DMS153 (cell line): ENCODE measurements at regions not wholly inside any gene's neighbourhood (a gene's known extent, or its start where the extent isn't known, plus 50 kb on each side); places are given as distances from the start of the nearest gene placed in this dataset.
A peak's percentile ranks its signal among the peaks of the same experiment; 100 is the strongest.
"Not testable (repeated sequence)": the region's sequence is repeated elsewhere in the genome, so short reads cannot be mapped to it uniquely, and the experiment has no call there.

Experiments
- DNase-seq: peaks from one replicate; lab custom pipeline; 2025; lab: John Stamatoyannopoulos, UW

- DNase-seq, result no peak
Observed at GRCh38 chr13:60690604-60691003, 293.6 kb downstream of the TDRD3 start.

GRCh38 chr13:60689571-60689970, 292.6 kb downstream of the TDRD3 start:
- no peak for DNase-seq

DNA sequence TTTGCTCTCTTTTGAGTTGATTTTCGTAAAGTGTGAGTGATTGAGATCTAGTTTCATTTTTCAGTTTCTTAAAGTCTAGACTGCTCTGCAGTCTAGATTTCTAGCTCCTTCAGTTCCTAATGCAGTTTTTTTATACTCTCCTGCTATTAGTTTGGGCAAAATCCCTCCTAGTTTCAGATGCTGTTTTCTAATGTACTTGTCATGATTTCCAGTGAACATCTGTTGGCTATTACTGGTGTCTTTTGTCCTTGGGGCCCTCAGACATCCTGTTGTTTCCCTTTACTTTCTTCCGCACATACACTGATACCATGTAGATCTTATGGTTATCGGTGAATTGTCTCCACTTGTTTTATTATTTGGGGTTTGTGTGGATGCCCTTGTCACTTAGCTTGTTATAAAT, 292.1 kb downstream of the TDRD3 start:
- no peak for DNase-seq

GRCh38 chr13:60679928-60680694, 283.1 kb downstream of the TDRD3 start:
- no peak for DNase-seq

DNA sequence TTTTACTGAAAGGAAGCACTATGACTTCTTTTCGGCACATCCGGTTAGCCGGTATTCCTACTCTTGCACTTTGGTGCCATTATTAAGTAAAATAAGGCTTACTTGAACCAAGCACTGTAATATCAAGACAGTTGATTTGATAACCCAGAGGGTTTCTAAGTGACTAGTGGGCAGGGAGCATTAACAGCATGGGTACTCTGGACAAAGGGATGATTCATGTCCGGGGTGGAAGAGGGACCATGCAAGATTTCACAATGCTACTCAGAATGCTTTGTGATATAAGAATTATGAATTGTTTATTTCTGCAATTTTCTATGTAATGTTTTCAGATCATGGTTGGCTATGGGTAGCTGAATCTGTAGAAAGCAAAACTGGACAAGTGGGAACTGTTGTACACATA, 282.1 kb downstream of the TDRD3 start:
- DNase-seq, result no peak

- no peak for DNase-seq
Observed at GRCh38 chr13:60671386-60671785, 274.4 kb downstream of the TDRD3 start.

DNA sequence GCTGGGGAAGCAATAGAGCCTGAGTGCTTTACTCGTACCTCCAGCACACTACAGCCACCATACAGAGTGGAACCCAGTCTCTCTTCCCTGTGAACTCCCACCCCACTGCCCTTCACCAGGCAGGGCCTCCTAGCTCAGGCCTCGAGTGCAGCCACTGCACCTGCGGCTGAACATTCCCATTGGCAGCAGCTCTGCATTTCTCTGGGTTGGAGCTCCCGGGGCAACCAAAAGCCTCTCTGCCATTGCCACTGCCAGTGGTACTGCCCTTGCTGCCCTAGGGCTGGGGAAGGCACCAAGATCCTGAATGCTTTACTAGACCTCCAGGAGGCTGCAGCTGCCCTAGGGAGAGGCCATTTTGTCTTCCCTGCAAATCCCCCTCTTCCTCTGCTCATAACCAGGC, 266.8 kb downstream of the TDRD3 start:
- DNase-seq, result no peak

DNA sequence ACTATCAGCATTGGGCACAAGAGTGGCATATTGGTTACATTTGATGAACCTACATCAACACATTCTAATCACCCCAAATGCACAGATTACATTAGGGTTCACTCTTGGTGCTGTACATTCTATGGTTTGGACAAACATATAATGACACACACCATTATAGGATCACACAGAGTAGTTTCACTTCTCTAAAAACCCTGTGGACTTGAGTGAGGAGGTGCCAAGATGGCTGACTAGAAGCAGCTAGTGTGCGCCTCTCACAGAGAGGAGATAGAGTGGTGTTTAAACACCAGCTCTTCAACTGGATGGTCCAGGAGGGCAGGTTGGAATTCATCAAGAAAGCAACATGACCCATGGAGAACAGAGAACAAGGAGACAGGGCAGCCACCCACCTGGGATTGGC, 265.6 kb downstream of the TDRD3 start:
- no peak for DNase-seq

DNA sequence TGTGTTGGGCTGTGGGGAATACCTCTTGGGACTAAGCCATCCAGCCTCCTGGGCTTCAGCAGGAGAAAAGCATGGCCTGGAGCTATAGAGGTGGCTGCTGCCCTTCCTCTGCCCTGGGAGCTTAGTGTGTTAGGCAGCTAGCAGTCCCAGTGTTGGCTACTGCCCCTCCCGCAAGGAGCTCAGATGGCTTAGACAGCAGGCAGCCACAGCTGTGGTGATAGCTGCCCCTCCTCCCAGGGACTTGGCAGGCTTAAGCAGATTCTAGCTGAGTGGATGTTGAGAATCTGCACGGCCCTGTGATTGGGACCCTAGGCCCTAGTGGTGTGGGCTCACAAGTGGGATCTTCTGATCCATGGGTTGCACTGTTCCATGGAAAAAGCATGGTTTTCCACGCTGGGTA, 264.5 kb downstream of the TDRD3 start:
- no peak for DNase-seq

DNA sequence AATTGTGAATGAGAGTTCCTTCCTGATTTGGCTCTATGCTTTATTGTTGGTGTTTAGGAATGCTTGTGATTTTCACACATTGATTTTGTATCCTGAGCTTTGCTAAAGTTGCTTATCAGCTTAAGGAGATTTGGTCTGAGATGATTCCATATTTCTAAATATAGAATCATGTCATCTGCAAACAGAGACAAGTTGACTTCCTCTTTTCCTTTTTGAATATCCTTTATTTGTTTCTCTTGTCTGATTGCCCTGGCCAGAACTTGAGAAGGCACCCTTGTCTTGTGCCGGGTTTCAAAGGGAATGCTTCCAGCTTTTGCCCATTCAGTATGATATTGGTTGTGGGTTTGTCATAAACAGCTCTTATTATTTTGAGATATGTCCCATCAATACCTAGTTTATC, 260.6 kb downstream of the TDRD3 start:
- not testable (repeated sequence) for DNase-seq

- DNase-seq, result peak; percentile 5
Observed at GRCh38 chr13:60655256-60655655, 258.2 kb downstream of the TDRD3 start.

DNA sequence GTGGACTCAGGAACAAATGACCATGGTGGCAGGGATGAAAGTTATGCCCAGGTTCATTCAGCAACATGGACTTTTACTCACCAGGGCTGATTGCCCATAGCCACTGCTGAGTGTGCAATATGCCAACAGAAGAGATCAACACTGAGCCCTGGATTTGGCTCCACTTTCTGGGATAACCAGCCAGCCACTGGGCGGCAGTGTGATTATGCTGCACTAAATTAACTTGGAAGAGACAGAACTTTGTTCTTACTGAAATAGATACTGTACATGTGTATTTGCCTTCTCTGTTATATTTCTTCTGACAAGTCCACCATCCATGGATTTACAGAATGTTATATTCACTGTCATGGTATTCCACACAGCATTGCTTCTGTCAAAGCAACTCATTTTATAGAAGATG, 257.4 kb downstream of the TDRD3 start:
- no peak for DNase-seq

DNA sequence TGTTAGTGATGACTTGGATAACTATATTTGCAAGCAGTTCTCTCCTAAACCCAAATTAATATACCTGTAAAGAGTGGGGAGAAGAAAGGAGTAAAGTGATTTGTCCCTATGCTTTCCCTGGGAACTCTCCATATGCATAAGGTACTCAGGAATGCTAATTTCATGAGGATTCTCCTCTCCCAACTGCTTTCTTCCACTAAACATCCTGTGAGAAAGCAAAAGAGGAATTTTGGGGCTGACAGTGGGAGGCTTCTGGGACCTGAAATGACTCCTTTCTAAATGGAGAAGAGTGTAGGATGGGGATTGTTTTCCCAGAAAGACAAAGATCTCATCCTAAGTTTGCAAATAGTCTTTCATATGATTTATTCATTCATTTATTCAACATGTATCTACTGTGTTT, 250.5 kb downstream of the TDRD3 start:
- no peak for DNase-seq

- DNase-seq, result no peak
Observed at GRCh38 chr13:60646620-60647019, 249.6 kb downstream of the TDRD3 start.

- no peak for DNase-seq
Observed at GRCh38 chr13:60645676-60646075, 248.7 kb downstream of the TDRD3 start.

GRCh38 chr13:60642552-60642951, 245.5 kb downstream of the TDRD3 start:
- DNase-seq, result no peak

DNA sequence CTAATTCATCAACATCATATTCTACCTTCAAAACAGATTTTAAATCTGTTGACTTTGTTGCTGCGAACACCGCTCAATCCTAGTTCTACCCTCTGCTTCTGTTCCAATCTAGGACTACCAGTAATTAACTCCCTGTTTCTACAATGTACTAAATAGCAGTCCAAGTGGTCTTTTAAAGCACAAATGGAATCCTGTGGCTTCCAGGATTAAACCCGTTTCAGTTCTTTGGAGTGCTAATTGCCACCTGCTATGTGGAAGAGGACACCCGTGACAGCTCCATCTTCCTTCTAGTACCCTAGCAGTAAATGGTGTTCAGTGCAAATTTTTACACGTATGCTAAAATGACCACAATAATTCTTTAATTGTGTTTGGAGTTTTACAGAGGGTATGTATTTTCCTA, 232.1 kb downstream of the TDRD3 start:
- no peak for DNase-seq

GRCh38 chr13:60627071-60627686, 230.2 kb downstream of the TDRD3 start:
- no peak for DNase-seq
